ENCODE measurements at regions not wholly inside any gene's neighbourhood (a gene's known extent, or its start where the extent isn't known, plus 50 kb on each side); places are given as distances from the start of the nearest gene placed in this dataset.

DNA sequence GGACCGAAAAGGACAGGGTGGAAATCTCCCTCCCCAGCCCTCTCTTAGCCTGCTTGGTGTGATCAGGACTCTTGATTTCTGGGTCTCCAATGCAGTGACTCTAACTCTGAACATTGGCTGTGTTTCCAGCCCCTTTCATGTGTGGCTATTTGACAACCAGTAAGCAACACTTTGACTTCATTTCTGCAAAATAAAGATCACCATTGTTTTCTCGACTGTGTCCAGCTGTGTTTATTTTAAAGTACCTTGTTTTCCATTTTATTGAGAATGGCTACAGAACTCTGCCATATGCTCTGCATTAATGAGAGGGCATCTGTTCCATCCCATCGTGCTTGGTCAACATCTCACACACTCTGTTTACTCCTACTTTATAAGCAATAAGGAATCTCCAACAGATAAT lies 60.9 kb upstream of the TAGAP start:
- TF ChIP-seq EZH2 (IDR thresholded peaks at IDR 0.05; ENCODE audit: insufficient read depth, poor library complexity, severe bottlenecking) = no peak
- no peak for TF ChIP-seq EZH2phosphoT487 (IDR thresholded peaks at IDR 0.05; ENCODE audit: insufficient read depth, low read depth)
